Spleen (tissue), 11 donors: ENCODE measurements at regions not wholly inside any gene's neighbourhood (a gene's known extent, or its start where the extent isn't known, plus 50 kb on each side); places are given as distances from the start of the nearest gene placed in this dataset.

Source experiments
- DNase-seq: peaks from one replicate; pipeline ENCODE4 v3.0.0-alpha.2; 2020
- H3K27ac ChIP-seq, 8 donors: fragments of 200-600 bp; sonication (generic) in 7 of 8; 1 replicate in 4 of 8; 2 replicates in 4 of 8; pipeline versions ENCODE4 v1.5.0 to v1.8.0; 2016 to 2021; ENCODE audit warnings: inconsistent platforms in 4 of 8, mild to moderate bottlenecking in 4 of 8, moderate library complexity in 1 of 8
- H3K27me3 ChIP-seq, 7 donors: fragments of 200-600 bp; sonication (generic) in 6 of 7; replicated peaks in 1 of 7; 1 replicate in 4 of 7; 2 replicates in 3 of 7; pipeline versions ENCODE4 v1.5.0 to v1.8.0; 2016 to 2021; ENCODE audit warnings: inconsistent platforms in 3 of 7, mild to moderate bottlenecking in 1 of 7
- H3K36me3 ChIP-seq, 6 donors: fragments of 200-600 bp; sonication (generic) in 5 of 6; 1 replicate in 4 of 6; 2 replicates in 2 of 6; pipeline versions ENCODE4 v1.5.0 to v1.8.0; 2016 to 2021; ENCODE audit warnings: inconsistent platforms in 2 of 6
- H3K4me1 ChIP-seq, 6 donors: fragments of 200-600 bp; sonication (generic) in 5 of 6; 1 replicate in 3 of 6; 2 replicates in 3 of 6; pipeline versions ENCODE4 v1.5.0 to v1.8.0; 2016 to 2021; ENCODE audit warnings: inconsistent platforms in 3 of 6
- H3K4me3 ChIP-seq, 8 donors: fragments of 200-600 bp; sonication (generic) in 7 of 8; 1 replicate in 4 of 8; 2 replicates in 4 of 8; pipeline versions ENCODE4 v1.5.0 to v1.8.0; 2016 to 2021; ENCODE audit warnings: inconsistent platforms in 4 of 8, mild to moderate bottlenecking in 4 of 8, moderate library complexity in 2 of 8
- H3K9me3 ChIP-seq, 8 donors: fragments of 200-600 bp; sonication (generic) in 7 of 8; 1 replicate in 4 of 8; 2 replicates in 4 of 8; pipeline versions ENCODE4 v1.5.0 to v1.8.0; 2016 to 2021; ENCODE audit warnings: inconsistent platforms in 4 of 8
- CTCF ChIP-seq, 11 experiments: fragments of 200-600 bp in 7 of 11; fragments of 450-650 bp in 4 of 11; sonication (generic) in 4 of 11; IDR thresholded peaks in 8 of 11; conservative IDR thresholded peaks in 3 of 11; 1 replicate in 7 of 11; 2 replicates in 4 of 11; pipeline versions ENCODE4 v1.4.0 to v1.8.0; 2016 to 2021; ENCODE audit warnings: antibody characterized with exemption in 11 of 11, inconsistent platforms in 4 of 11, mild to moderate bottlenecking in 1 of 11
- POLR2A ChIP-seq, 3 donors: fragments of 450-650 bp; IDR thresholded peaks; one replicate each; pipeline ENCODE4 v1.5.1; 2017; ENCODE audit warnings: antibody characterized with exemption in 3 of 3, mild to moderate bottlenecking in 1 of 3
- POLR2AphosphoS5 ChIP-seq, 3 donors: sonication (generic); formaldehyde crosslinking; IDR thresholded peaks; one replicate each; pipeline ENCODE4 v1.5.1; 2017; ENCODE audit warnings: antibody characterized with exemption in 3 of 3
- WGBS, 5 donors: extraction: QIAGEN DNeasy Blood & Tissue Kit in 3 of 5; methylation state at CpG; one replicate each; pipeline versions ENCODE4 v1.1.5 to v1.1.7; 2013 to 2018; 5-methylcytosine and 5-hydroxymethylcytosine counted together
- intact Hi-C: fragments of 100-400 bp; cut with DNase I; formaldehyde crosslinking; loops from one replicate; pipeline ENCODE4 v1.15.0; 2023; ENCODE audit warnings: low total_unique reads
- donor health status: healthy with polysubstance abuse.
- donor health status: DM: no; HTN: no; CAD: no; lungs with moderate emphysema.
- donor health status: DM: no; HTN: no; CAD: no.
- donor health status: Bipolar disorder and iron deficiency.
- donor health status: healthy.
- donor health status: DM: no; HTN: no; CAD: no.
- donor health status: DM: yes; HTN: yes; CAD: no.

- Histone ChIP-seq H3K9me3 (peaks cover 0 to 7% (median 2%) of the 10 kb centered on the region in 8 donors), H3K36me3 (no peaks in the 10 kb centered on the region), H3K4me3 (no peak overlapping the region), H3K4me1 (no peaks in the 10 kb centered on the region), H3K27me3 (no peaks in the 10 kb centered on the region), H3K27ac (no peak overlapping the region)
- intact Hi-C loops: no loop called here
- DNase-seq: no peak
- TF ChIP-seq POLR2AphosphoS5 (IDR thresholded peaks at IDR 0.05): no peak
- WGBS, 5 donors: 81 to 91% (median 88%) methylated on average over 2 of the region's 2 CpGs
Measured at GRCh38 chr13:76533251-76533650, 353.0 kb downstream of the KCTD12 start.

GRCh38 chr13:76527041-76527440 lies 359.2 kb downstream of the KCTD12 start:
- Histone ChIP-seq H3K9me3 (no peaks in the 10 kb centered on the region), H3K27me3 (no peaks in the 10 kb centered on the region), H3K4me1 (no peaks in the 10 kb centered on the region), H3K36me3 (no peaks in the 10 kb centered on the region), H3K27ac (no peak overlapping the region), H3K4me3 (no peak overlapping the region)
- TF ChIP-seq CTCF (IDR thresholded peaks at IDR 0.05 in 8 of 11, conservative IDR thresholded peaks at IDR 0.05 in 3 of 11) (no peak), POLR2AphosphoS5 (IDR thresholded peaks at IDR 0.05) (no peak), POLR2A (IDR thresholded peaks at IDR 0.05) (no peak)
- intact Hi-C loops: no loop called here
- DNase-seq: no peak

GRCh38 chr13:76523740-76524340 lies 362.4 kb downstream of the KCTD12 start:
- H3K27ac ChIP-seq: no peak overlapping the region
- DNase-seq: no peak
- no peaks in the 10 kb centered on the region for H3K36me3 ChIP-seq
- 72 to 93% (median 85%) methylated on average over 2 of the region's 2 CpGs for WGBS, 5 donors
- H3K27me3 ChIP-seq: no peaks in the 10 kb centered on the region
- H3K4me1 ChIP-seq: no peaks in the 10 kb centered on the region
- no peaks in the 10 kb centered on the region for H3K9me3 ChIP-seq
- TF ChIP-seq POLR2AphosphoS5 (IDR thresholded peaks at IDR 0.05): no peak
- no peak overlapping the region for H3K4me3 ChIP-seq
- intact Hi-C loops: no loop called here

GRCh38 chr13:76522083-76522755 lies 364.0 kb downstream of the KCTD12 start:
- peak; percentile 32 for DNase-seq
- Histone ChIP-seq H3K36me3 (no peaks in the 10 kb centered on the region), H3K27me3 (no peaks in the 10 kb centered on the region), H3K9me3 (no peaks in the 10 kb centered on the region), H3K4me1 (no peaks in the 10 kb centered on the region), H3K27ac (no peak overlapping the region), H3K4me3 (no peak overlapping the region)
- TF ChIP-seq CTCF (IDR thresholded peaks at IDR 0.05 in 8 of 11, conservative IDR thresholded peaks at IDR 0.05 in 3 of 11): no peak
- no peak for TF ChIP-seq POLR2AphosphoS5 (IDR thresholded peaks at IDR 0.05)
- TF ChIP-seq POLR2A (IDR thresholded peaks at IDR 0.05): no peak
- intact Hi-C loops: no loop called here
- WGBS, 5 donors: 62 to 79% (median 76%) methylated on average over 4 of the region's 4 CpGs

GRCh38 chr13:76519685-76520084 lies 366.5 kb downstream of the KCTD12 start:
- intact Hi-C loops: no loop called here
- H3K27me3 ChIP-seq: no peaks in the 10 kb centered on the region
- DNase-seq: no peak
- H3K4me3 ChIP-seq: no peak overlapping the region
- 85 to 95% (median 88%) methylated on average over 7 of the region's 7 CpGs for WGBS, 5 donors
- H3K27ac ChIP-seq: no peak overlapping the region
- no peaks in the 10 kb centered on the region for H3K4me1 ChIP-seq
- TF ChIP-seq POLR2A (IDR thresholded peaks at IDR 0.05): no peak
- no peak for TF ChIP-seq POLR2AphosphoS5 (IDR thresholded peaks at IDR 0.05)
- TF ChIP-seq CTCF (IDR thresholded peaks at IDR 0.05 in 8 of 11, conservative IDR thresholded peaks at IDR 0.05 in 3 of 11): no peak
- H3K9me3 ChIP-seq: no peaks in the 10 kb centered on the region
- H3K36me3 ChIP-seq: no peaks in the 10 kb centered on the region
